ENCODE measurements at regions not wholly inside any gene's neighbourhood (a gene's known extent, or its start where the extent isn't known, plus 50 kb on each side); places are given as distances from the start of the nearest gene placed in this dataset.

- no peak for DNase-seq (ENCODE audit: low read depth, low spot score)
- in situ Hi-C loops (cut with HindIII; ENCODE audit: low pct_unique_long_range_greater_than_20kb, low sequenced_read_pairs) = no loop called here
Measured at GRCh38 chr2:144151851-144152250, 368.1 kb downstream of the ZEB2 start.

- no peak for DNase-seq (ENCODE audit: low read depth, low spot score)
- in situ Hi-C loops (cut with HindIII; ENCODE audit: low pct_unique_long_range_greater_than_20kb, low sequenced_read_pairs) = no loop called here
Measured at GRCh38 chr2:144151405-144151804, 368.5 kb downstream of the ZEB2 start.

GRCh38 chr2:144147356-144147755 is 372.6 kb downstream of the ZEB2 start:
- DNase-seq (ENCODE audit: low read depth, low spot score) = no peak
- in situ Hi-C loops (cut with HindIII; ENCODE audit: low pct_unique_long_range_greater_than_20kb, low sequenced_read_pairs) = no loop called here

GRCh38 chr2:144146876-144147275 is 373.0 kb downstream of the ZEB2 start:
- in situ Hi-C loops (cut with HindIII; ENCODE audit: low pct_unique_long_range_greater_than_20kb, low sequenced_read_pairs) = no loop called here
- no peak for DNase-seq (ENCODE audit: low read depth, low spot score)

- in situ Hi-C loops (cut with HindIII; ENCODE audit: low pct_unique_long_range_greater_than_20kb, low sequenced_read_pairs) = no loop called here
- DNase-seq (ENCODE audit: low read depth, low spot score) = no peak
Measured at GRCh38 chr2:144146076-144146475, 373.8 kb downstream of the ZEB2 start.

- no peak for DNase-seq (ENCODE audit: low read depth, low spot score)
- in situ Hi-C loops (cut with HindIII; ENCODE audit: low pct_unique_long_range_greater_than_20kb, low sequenced_read_pairs) = no loop called here
Measured at GRCh38 chr2:144143294-144144151, 376.4 kb downstream of the ZEB2 start.

GRCh38 chr2:144140891-144141290 is 379.0 kb downstream of the ZEB2 start:
- DNase-seq (ENCODE audit: low read depth, low spot score) = no peak
- in situ Hi-C loops (cut with HindIII; ENCODE audit: low pct_unique_long_range_greater_than_20kb, low sequenced_read_pairs) = no loop called here

- no peak for DNase-seq (ENCODE audit: low read depth, low spot score)
- in situ Hi-C loops (cut with HindIII; ENCODE audit: low pct_unique_long_range_greater_than_20kb, low sequenced_read_pairs) = no loop called here
Measured at GRCh38 chr2:144137705-144138428, 382.1 kb downstream of the ZEB2 start.

- in situ Hi-C loops (cut with HindIII; ENCODE audit: low pct_unique_long_range_greater_than_20kb, low sequenced_read_pairs) = no loop called here
Measured at GRCh38 chr2:144137272-144137671, 382.6 kb downstream of the ZEB2 start.

GRCh38 chr2:144136297-144137010 is 383.5 kb downstream of the ZEB2 start:
- in situ Hi-C loops (cut with HindIII; ENCODE audit: low pct_unique_long_range_greater_than_20kb, low sequenced_read_pairs) = no loop called here
- no peak for DNase-seq (ENCODE audit: low read depth, low spot score)

More at GRCh38 chr2:144137272-144137671, 382.6 kb downstream of the ZEB2 start:
- DNase-seq (ENCODE audit: low read depth, low spot score) = no peak

- no peak for DNase-seq (ENCODE audit: low read depth, low spot score)
- in situ Hi-C loops (cut with HindIII; ENCODE audit: low pct_unique_long_range_greater_than_20kb, low sequenced_read_pairs) = no loop called here
Measured at GRCh38 chr2:144133936-144134665, 385.8 kb downstream of the ZEB2 start.

- in situ Hi-C loops (cut with HindIII; ENCODE audit: low pct_unique_long_range_greater_than_20kb, low sequenced_read_pairs) = no loop called here
- no peak for DNase-seq (ENCODE audit: low read depth, low spot score)
Measured at GRCh38 chr2:144132357-144132756, 387.6 kb downstream of the ZEB2 start.

GRCh38 chr2:144131042-144131441 is 388.9 kb downstream of the ZEB2 start:
- no peak for DNase-seq (ENCODE audit: low read depth, low spot score)
- in situ Hi-C loops (cut with HindIII; ENCODE audit: low pct_unique_long_range_greater_than_20kb, low sequenced_read_pairs) = no loop called here

- in situ Hi-C loops (cut with HindIII; ENCODE audit: low pct_unique_long_range_greater_than_20kb, low sequenced_read_pairs) = no loop called here
- DNase-seq (ENCODE audit: low read depth, low spot score) = no peak
Measured at GRCh38 chr2:144130551-144130950, 389.4 kb downstream of the ZEB2 start.

- DNase-seq (ENCODE audit: low read depth, low spot score) = no peak
- in situ Hi-C loops (cut with HindIII; ENCODE audit: low pct_unique_long_range_greater_than_20kb, low sequenced_read_pairs) = no loop called here
Measured at GRCh38 chr2:144128130-144128746, 391.7 kb downstream of the ZEB2 start.

GRCh38 chr2:144127693-144128092 is 392.2 kb downstream of the ZEB2 start:
- in situ Hi-C loops (cut with HindIII; ENCODE audit: low pct_unique_long_range_greater_than_20kb, low sequenced_read_pairs) = no loop called here
- no peak for DNase-seq (ENCODE audit: low read depth, low spot score)

GRCh38 chr2:144126302-144126701 is 393.6 kb downstream of the ZEB2 start:
- no peak for DNase-seq (ENCODE audit: low read depth, low spot score)
- in situ Hi-C loops (cut with HindIII; ENCODE audit: low pct_unique_long_range_greater_than_20kb, low sequenced_read_pairs) = no loop called here

Measured in SK-MEL-5 (cell line).